Loucy (cell line): ENCODE measurements at regions not wholly inside any gene's neighbourhood (a gene's known extent, or its start where the extent isn't known, plus 50 kb on each side); places are given as distances from the start of the nearest gene placed in this dataset.

ENCODE experiments used
- H2AFZ ChIP-seq: fragments of 200-600 bp; sonication (generic); 2 replicates; pipeline ENCODE4 v1.6.0; 2016; ENCODE audit warnings: antibody characterized with exemption, mild to moderate bottlenecking, low read length, moderate library complexity
- H3F3A ChIP-seq: fragments of 200-600 bp; 2 replicates; pipeline ENCODE4 v1.6.0; 2016; ENCODE audit warnings: antibody characterized with exemption, low read depth, mild to moderate bottlenecking
- H3K27me3 ChIP-seq: fragments of 200-600 bp; sonication (generic); 2 replicates; pipeline ENCODE4 v1.6.1; 2014; ENCODE audit warnings: low read length, mild to moderate bottlenecking; ENCODE audit not compliant: insufficient read depth, poor library complexity, severe bottlenecking
- H3K36me3 ChIP-seq: fragments of 200-600 bp; sonication (generic); 2 replicates; pipeline ENCODE4 v1.6.1; 2016; ENCODE audit warnings: low read length; ENCODE audit not compliant: insufficient read depth
- H3K4me1 ChIP-seq: fragments of 200-600 bp; sonication (generic); 2 replicates; pipeline ENCODE4 v1.5.1; 2014; ENCODE audit warnings: low read length, mild to moderate bottlenecking; ENCODE audit not compliant: insufficient read depth, poor library complexity, severe bottlenecking
- H3K4me2 ChIP-seq: fragments of 200-600 bp; sonication (generic); 2 replicates; pipeline ENCODE4 v1.6.0; 2014; ENCODE audit warnings: antibody characterized with exemption, low read length, low read depth, mild to moderate bottlenecking; ENCODE audit not compliant: poor library complexity, severe bottlenecking
- H3K4me3 ChIP-seq: fragments of 200-600 bp; sonication (generic); 2 replicates; pipeline ENCODE4 v1.5.1; 2014; ENCODE audit warnings: low read length, mild to moderate bottlenecking, mixed read lengths; ENCODE audit not compliant: poor library complexity, severe bottlenecking
- H3K79me2 ChIP-seq: fragments of 200-600 bp; sonication (generic); 2 replicates; pipeline ENCODE4 v1.6.1; 2014; ENCODE audit warnings: low read length; ENCODE audit not compliant: insufficient read depth
- H3K9ac ChIP-seq: fragments of 200-600 bp; sonication (generic); 2 replicates; pipeline ENCODE4 v1.6.0; 2014; ENCODE audit warnings: mild to moderate bottlenecking, low read depth, low read length, moderate library complexity; ENCODE audit not compliant: poor library complexity, severe bottlenecking
- H3K9me2 ChIP-seq: fragments of 200-600 bp; sonication (generic); replicated peaks from 2 replicates; pipeline ENCODE4 v1.6.1; 2016; ENCODE audit warnings: low read depth, low read length, mixed read lengths
- H3K9me3 ChIP-seq: fragments of 200-600 bp; sonication (generic); 2 replicates; pipeline ENCODE4 v1.6.1; 2014; ENCODE audit warnings: mild to moderate bottlenecking, antibody characterized with exemption, low read length, low read depth; ENCODE audit not compliant: insufficient read depth
- H4K20me1 ChIP-seq: fragments of 200-600 bp; sonication (generic); 2 replicates; pipeline ENCODE4 v1.6.0; 2014; ENCODE audit warnings: antibody characterized with exemption, low read length, mild to moderate bottlenecking; ENCODE audit not compliant: insufficient read depth, poor library complexity, severe bottlenecking
- CTCF ChIP-seq: fragments of 200-600 bp; sonication (generic); conservative IDR thresholded peaks from 2 replicates; pipeline ENCODE4 v1.5.1; 2014; ENCODE audit warnings: mild to moderate bottlenecking, antibody characterized with exemption, low read length
- EZH2phosphoT487 ChIP-seq: fragments of 200-600 bp; IDR thresholded peaks from 2 replicates; pipeline ENCODE4 v1.6.1; 2018; ENCODE audit warnings: antibody characterized with exemption, mild to moderate bottlenecking, moderate library complexity, borderline replicate concordance

- H3K79me2 ChIP-seq = no peaks in the 10 kb centered on the region
- no peaks in the 10 kb centered on the region for H3K4me1 ChIP-seq
- H3K9me3 ChIP-seq = peaks cover 22% of the 10 kb centered on the region
- H3F3A ChIP-seq = no peaks in the 10 kb centered on the region
- H3K4me2 ChIP-seq = no peak overlapping the region
- no peaks in the 10 kb centered on the region for H4K20me1 ChIP-seq
- TF ChIP-seq EZH2phosphoT487 (no peak), CTCF (no peak)
- H3K9me2 ChIP-seq = no peaks in the 10 kb centered on the region
- H2AFZ ChIP-seq = no peak overlapping the region
- no peak overlapping the region for H3K4me3 ChIP-seq
- no peak overlapping the region for H3K9ac ChIP-seq
- no peaks in the 10 kb centered on the region for H3K27me3 ChIP-seq
- no peaks in the 10 kb centered on the region for H3K36me3 ChIP-seq
Measured at GRCh38 chr5:9865574-9865973, 235.4 kb upstream of the TAS2R1 start.

GRCh38 chr5:9864791-9865190, 234.6 kb upstream of the TAS2R1 start:
- Histone ChIP-seq H4K20me1 (no peaks in the 10 kb centered on the region), H3K27me3 (no peaks in the 10 kb centered on the region), H3K9ac (no peak overlapping the region), H3K9me3 (peaks cover 22% of the 10 kb centered on the region), H3K36me3 (no peaks in the 10 kb centered on the region), H3K9me2 (no peaks in the 10 kb centered on the region), H3K4me2 (no peak overlapping the region), H3F3A (no peaks in the 10 kb centered on the region), H3K79me2 (no peaks in the 10 kb centered on the region), H3K4me1 (no peaks in the 10 kb centered on the region), H3K4me3 (no peak overlapping the region), H2AFZ (no peak overlapping the region)
- TF ChIP-seq CTCF (no peak), EZH2phosphoT487 (no peak)

- H3K9ac ChIP-seq = no peak overlapping the region
- H3K9me2 ChIP-seq = no peaks in the 10 kb centered on the region
- no peaks in the 10 kb centered on the region for H3K4me1 ChIP-seq
- no peak overlapping the region for H3K4me2 ChIP-seq
- H3F3A ChIP-seq = no peaks in the 10 kb centered on the region
- H2AFZ ChIP-seq = no peak overlapping the region
- no peaks in the 10 kb centered on the region for H3K36me3 ChIP-seq
- no peak for TF ChIP-seq EZH2phosphoT487
- H3K79me2 ChIP-seq = no peaks in the 10 kb centered on the region
- no peaks in the 10 kb centered on the region for H3K27me3 ChIP-seq
- no peaks in the 10 kb centered on the region for H4K20me1 ChIP-seq
- no peak overlapping the region for H3K4me3 ChIP-seq
- H3K9me3 ChIP-seq = peaks cover 22% of the 10 kb centered on the region
Measured at GRCh38 chr5:9863486-9863885, 233.3 kb upstream of the TAS2R1 start.

GRCh38 chr5:9861666-9862256, 231.6 kb upstream of the TAS2R1 start:
- Histone ChIP-seq H2AFZ (no peak overlapping the region), H3K4me1 (no peaks in the 10 kb centered on the region), H3F3A (no peaks in the 10 kb centered on the region), H4K20me1 (no peaks in the 10 kb centered on the region), H3K9me2 (no peaks in the 10 kb centered on the region), H3K9me3 (peaks cover 22% of the 10 kb centered on the region), H3K79me2 (no peaks in the 10 kb centered on the region), H3K36me3 (no peaks in the 10 kb centered on the region), H3K4me3 (no peak overlapping the region), H3K27me3 (no peaks in the 10 kb centered on the region), H3K4me2 (no peak overlapping the region), H3K9ac (no peak overlapping the region)
- TF ChIP-seq CTCF = no peak
- no peak for TF ChIP-seq EZH2phosphoT487
